ENCODE measurements at regions not wholly inside any gene's neighbourhood (a gene's known extent, or its start where the extent isn't known, plus 50 kb on each side); places are given as distances from the start of the nearest gene placed in this dataset.

- TF ChIP-seq CTCF (IDR thresholded peaks at IDR 0.05; ENCODE audit: low read depth, low read length, missing input control) (no peak), YY1 (IDR thresholded peaks at IDR 0.05) (no peak), FOXA1 (IDR thresholded peaks at IDR 0.05) (no peak), HNF4G (IDR thresholded peaks at IDR 0.05) (no peak), GABPA (IDR thresholded peaks at IDR 0.05 in 1 of 2, conservative IDR thresholded peaks at IDR 0.05 in 1 of 2) (no peak), REST (IDR thresholded peaks at IDR 0.05) (no peak)
These were observed 317.3 kb upstream of the NECTIN3 start for GRCh38 chr3:110754212-110754916.
